ENCODE measurements at regions not wholly inside any gene's neighbourhood (a gene's known extent, or its start where the extent isn't known, plus 50 kb on each side); places are given as distances from the start of the nearest gene placed in this dataset.

- Histone ChIP-seq H3K36me3 (ENCODE audit: control insufficient read depth in 4 of 4, insufficient read depth in 3 of 4, low read depth in 1 of 4, low read length in 3 of 4) (no peaks in the 10 kb centered on the region), H3K4me1 (ENCODE audit: control insufficient read depth in 4 of 4, insufficient read depth in 4 of 4, low read length in 3 of 4) (peaks cover 0 to 4% (median 2%) of the 10 kb centered on the region in 4 donors), H3K4me3 (ENCODE audit: low read depth in 1 of 3, low read length in 3 of 3) (no peak overlapping the region), H3K9me3 (ENCODE audit: control insufficient read depth in 4 of 4, low read length in 3 of 4) (no peaks in the 10 kb centered on the region), H3K27ac (ENCODE audit: low read depth in 1 of 2, low read length in 2 of 2) (no peak overlapping the region), H3K9ac (ENCODE audit: low read depth in 1 of 2, low read length in 2 of 2) (no peak overlapping the region), H3K27me3 (ENCODE audit: control insufficient read depth in 4 of 4, insufficient read depth in 4 of 4, low read length in 3 of 4) (no peaks in the 10 kb centered on the region)
- TF ChIP-seq RAD21 (IDR thresholded peaks at IDR 0.05): peak; percentile 74 to 81
- no peak for TF ChIP-seq NR2F2 (IDR thresholded peaks at IDR 0.05)
- TF ChIP-seq ZBTB33 (IDR thresholded peaks at IDR 0.05): no peak
- peak; percentile 77 for TF ChIP-seq CTCF (IDR thresholded peaks at IDR 0.05; ENCODE audit: low read depth, low read length, missing input control)
- no peak for TF ChIP-seq ATF3 (IDR thresholded peaks at IDR 0.05)
- no peak for TF ChIP-seq YY1 (IDR thresholded peaks at IDR 0.05)
- TF ChIP-seq MAX (IDR thresholded peaks at IDR 0.05): no peak
- DNase-seq (ENCODE audit: low spot score): peak; percentile 77
- WGBS: 35% methylated on average over 20 of the region's 20 CpGs
Observed at GRCh38 chr10:104580774-104581675, 60.1 kb upstream of the SORCS3 start.

- no peaks in the 10 kb centered on the region for H3K36me3 ChIP-seq (ENCODE audit: control insufficient read depth in 4 of 4, insufficient read depth in 3 of 4, low read depth in 1 of 4, low read length in 3 of 4)
- 86% methylated on average over 5 of the region's 5 CpGs for WGBS
- no peaks in the 10 kb centered on the region for H3K27me3 ChIP-seq (ENCODE audit: control insufficient read depth in 4 of 4, insufficient read depth in 4 of 4, low read length in 3 of 4)
- peaks cover 0 to 4% (median 2%) of the 10 kb centered on the region in 4 donors for H3K4me1 ChIP-seq (ENCODE audit: control insufficient read depth in 4 of 4, insufficient read depth in 4 of 4, low read length in 3 of 4)
- no peak overlapping the region for H3K9ac ChIP-seq (ENCODE audit: low read depth in 1 of 2, low read length in 2 of 2)
- no peak overlapping the region for H3K4me3 ChIP-seq (ENCODE audit: low read depth in 1 of 3, low read length in 3 of 3)
- TF ChIP-seq HNF4G (IDR thresholded peaks at IDR 0.05) (no peak), SP1 (IDR thresholded peaks at IDR 0.05) (no peak), HNF4A (conservative IDR thresholded peaks at IDR 0.05) (no peak), GABPA (IDR thresholded peaks at IDR 0.05 in 1 of 2, conservative IDR thresholded peaks at IDR 0.05 in 1 of 2) (no peak), CTCF (IDR thresholded peaks at IDR 0.05; ENCODE audit: low read depth, low read length, missing input control) (no peak), TAF1 (conservative IDR thresholded peaks at IDR 0.05) (no peak), FOXA1 (IDR thresholded peaks at IDR 0.05) (no peak)
- H3K9me3 ChIP-seq (ENCODE audit: control insufficient read depth in 4 of 4, low read length in 3 of 4): no peaks in the 10 kb centered on the region
- no peak for DNase-seq (ENCODE audit: low spot score)
- H3K27ac ChIP-seq (ENCODE audit: low read depth in 1 of 2, low read length in 2 of 2): no peak overlapping the region
Observed at GRCh38 chr10:104581884-104582601, 59.0 kb upstream of the SORCS3 start.

All from liver (tissue), 8 donors.